Esophagus squamous epithelium (tissue), 5 donors: ENCODE measurements at regions not wholly inside any gene's neighbourhood (a gene's known extent, or its start where the extent isn't known, plus 50 kb on each side); places are given as distances from the start of the nearest gene placed in this dataset.

Source experiments
- DNase-seq: peaks from one replicate; lab custom pipeline; 2025; lab: John Stamatoyannopoulos, UW
- H3K27ac ChIP-seq, 4 donors: fragments of 200-600 bp; sonication (generic); one replicate each; pipeline ENCODE4 v1.5.1; 2016 to 2019; ENCODE audit warnings: mild to moderate bottlenecking in 1 of 4
- H3K27me3 ChIP-seq, 4 donors: fragments of 200-600 bp; sonication (generic); 1 replicate in 3 of 4; 2 replicates in 1 of 4; pipeline versions ENCODE4 v1.5.1 to v1.6.0; 2017 to 2021; ENCODE audit warnings: antibody characterized with exemption in 1 of 4
- H3K36me3 ChIP-seq, 3 donors: fragments of 200-600 bp; sonication (generic); one replicate each; pipeline ENCODE4 v1.5.1; 2016 to 2019
- H3K4me1 ChIP-seq, 3 donors: fragments of 200-600 bp; sonication (generic); one replicate each; pipeline ENCODE4 v1.5.1; 2017 to 2019
- H3K4me3 ChIP-seq, 4 donors: fragments of 200-600 bp; sonication (generic); 1 replicate in 3 of 4; 2 replicates in 1 of 4; pipeline ENCODE4 v1.5.1; 2016 to 2019; ENCODE audit warnings: mild to moderate bottlenecking in 2 of 4, moderate library complexity in 1 of 4
- H3K9me3 ChIP-seq, 3 donors: fragments of 200-600 bp; sonication (generic); one replicate each; pipeline ENCODE4 v1.5.1; 2016 to 2019
- POLR2A ChIP-seq, 4 donors: fragments of 450-650 bp; IDR thresholded peaks; one replicate each; pipeline ENCODE4 v1.6.1; 2017; ENCODE audit warnings: antibody characterized with exemption in 4 of 4, mild to moderate bottlenecking in 4 of 4, moderate library complexity in 3 of 4
- WGBS, 2 donors: methylation state at CpG; one replicate each; pipeline ENCODE4 v1.1.5; 2018; 5-methylcytosine and 5-hydroxymethylcytosine counted together
- intact Hi-C: fragments of 100-400 bp; cut with DNase I; formaldehyde crosslinking; loops from one replicate; pipeline ENCODE4 v1.15.0; 2022
- TF ChIP-seq, protein P1 (sequence below), 6 experiments: fragments of 450-650 bp in 4 of 6; fragments of 200-600 bp in 2 of 6; sonication (generic) in 2 of 6; IDR thresholded peaks; one replicate each; pipeline ENCODE4 v1.5.1; 2016 to 2019; ENCODE audit warnings: antibody characterized with exemption in 6 of 6, mild to moderate bottlenecking in 4 of 6, moderate library complexity in 4 of 6
- donor health status: DM: yes; HTN: yes; CAD: no.

DNA sequence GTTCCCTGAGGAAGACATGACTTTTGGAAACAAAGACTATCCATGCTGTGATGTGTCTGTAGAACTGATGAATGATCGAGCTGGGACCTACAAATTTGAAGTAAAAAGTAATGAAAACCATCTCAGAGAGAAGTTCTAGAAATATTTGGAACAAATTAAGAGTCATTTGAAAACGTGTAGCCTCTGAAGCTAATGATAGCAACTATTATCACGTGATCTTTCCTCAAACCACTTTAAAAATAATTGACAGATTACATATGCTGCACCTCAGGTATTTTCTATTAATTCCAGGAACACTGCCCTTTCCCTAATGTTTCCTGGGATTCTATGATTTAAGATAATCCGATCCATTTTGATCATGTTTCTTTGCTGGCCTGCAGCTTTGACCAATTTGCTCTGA, 990.3 kb downstream of the CDH8 start:
- WGBS, 2 donors = 39 to 42% methylated on average over 4 of the region's 4 CpGs
- intact Hi-C loops = no loop called here
- H3K36me3 ChIP-seq = no peaks in the 10 kb centered on the region
- no peak overlapping the region for H3K27ac ChIP-seq
- H3K9me3 ChIP-seq = peaks cover 0 to 5% (median 0%) of the 10 kb centered on the region in 3 donors
- no peaks in the 10 kb centered on the region for H3K4me1 ChIP-seq
- no peak overlapping the region for H3K4me3 ChIP-seq
- no peaks in the 10 kb centered on the region for H3K27me3 ChIP-seq
- DNase-seq = no peak
- TF ChIP-seq, protein P1, sequence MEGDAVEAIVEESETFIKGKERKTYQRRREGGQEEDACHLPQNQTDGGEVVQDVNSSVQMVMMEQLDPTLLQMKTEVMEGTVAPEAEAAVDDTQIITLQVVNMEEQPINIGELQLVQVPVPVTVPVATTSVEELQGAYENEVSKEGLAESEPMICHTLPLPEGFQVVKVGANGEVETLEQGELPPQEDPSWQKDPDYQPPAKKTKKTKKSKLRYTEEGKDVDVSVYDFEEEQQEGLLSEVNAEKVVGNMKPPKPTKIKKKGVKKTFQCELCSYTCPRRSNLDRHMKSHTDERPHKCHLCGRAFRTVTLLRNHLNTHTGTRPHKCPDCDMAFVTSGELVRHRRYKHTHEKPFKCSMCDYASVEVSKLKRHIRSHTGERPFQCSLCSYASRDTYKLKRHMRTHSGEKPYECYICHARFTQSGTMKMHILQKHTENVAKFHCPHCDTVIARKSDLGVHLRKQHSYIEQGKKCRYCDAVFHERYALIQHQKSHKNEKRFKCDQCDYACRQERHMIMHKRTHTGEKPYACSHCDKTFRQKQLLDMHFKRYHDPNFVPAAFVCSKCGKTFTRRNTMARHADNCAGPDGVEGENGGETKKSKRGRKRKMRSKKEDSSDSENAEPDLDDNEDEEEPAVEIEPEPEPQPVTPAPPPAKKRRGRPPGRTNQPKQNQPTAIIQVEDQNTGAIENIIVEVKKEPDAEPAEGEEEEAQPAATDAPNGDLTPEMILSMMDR (IDR thresholded peaks at IDR 0.05) = no peak

GRCh38 chr16:61042737-61043136, 993.5 kb downstream of the CDH8 start:
- WGBS, 2 donors = 28 to 30% methylated on average over 3 of the region's 3 CpGs
- no peaks in the 10 kb centered on the region for H3K4me1 ChIP-seq
- intact Hi-C loops = no loop called here

DNA sequence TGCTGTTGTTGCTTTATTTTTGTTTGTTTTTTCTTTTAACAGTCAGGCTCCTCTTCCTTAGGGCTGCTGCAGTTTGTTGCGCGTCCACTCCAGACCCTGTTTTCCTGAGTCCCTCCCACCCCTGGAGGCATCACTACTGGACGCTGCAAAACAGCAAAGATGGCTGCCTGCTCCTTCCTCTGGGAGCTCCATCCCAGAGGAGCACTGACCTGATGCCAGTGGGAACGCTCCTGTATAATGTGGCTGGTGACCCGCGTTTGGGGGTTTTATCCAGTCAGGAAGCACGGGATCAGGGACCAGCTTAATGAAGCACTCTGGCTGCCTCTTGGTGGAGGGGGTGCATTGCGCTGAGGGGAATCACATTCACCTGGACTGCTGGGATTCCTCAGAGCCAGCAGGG, 1005.6 kb downstream of the CDH8 start:
- DNase-seq = no peak
- H3K9me3 ChIP-seq = peaks cover 0 to 11% (median 0%) of the 10 kb centered on the region in 3 donors
- no peaks in the 10 kb centered on the region for H3K36me3 ChIP-seq
- no peak overlapping the region for H3K27ac ChIP-seq
- no peaks in the 10 kb centered on the region for H3K4me1 ChIP-seq
- WGBS, 2 donors = 95% methylated on average over 2 of the region's 8 CpGs; no CpG with 5 or more reads in 1 of the 2 donors
- TF ChIP-seq, protein P1 (IDR thresholded peaks at IDR 0.05) = no peak
- TF ChIP-seq POLR2A (IDR thresholded peaks at IDR 0.05) = no peak
- intact Hi-C loops = no loop called here
- H3K4me3 ChIP-seq = no peak overlapping the region
- no peaks in the 10 kb centered on the region for H3K27me3 ChIP-seq

More at GRCh38 chr16:61042737-61043136, 993.5 kb downstream of the CDH8 start:
- H3K27ac ChIP-seq = no peak overlapping the region
- H3K27me3 ChIP-seq = no peaks in the 10 kb centered on the region
- no peak overlapping the region for H3K4me3 ChIP-seq
- no peak for TF ChIP-seq POLR2A (IDR thresholded peaks at IDR 0.05)
- TF ChIP-seq, protein P1 (IDR thresholded peaks at IDR 0.05) = no peak
- no peaks in the 10 kb centered on the region for H3K36me3 ChIP-seq
- H3K9me3 ChIP-seq = no peaks in the 10 kb centered on the region
- DNase-seq = no peak

DNA sequence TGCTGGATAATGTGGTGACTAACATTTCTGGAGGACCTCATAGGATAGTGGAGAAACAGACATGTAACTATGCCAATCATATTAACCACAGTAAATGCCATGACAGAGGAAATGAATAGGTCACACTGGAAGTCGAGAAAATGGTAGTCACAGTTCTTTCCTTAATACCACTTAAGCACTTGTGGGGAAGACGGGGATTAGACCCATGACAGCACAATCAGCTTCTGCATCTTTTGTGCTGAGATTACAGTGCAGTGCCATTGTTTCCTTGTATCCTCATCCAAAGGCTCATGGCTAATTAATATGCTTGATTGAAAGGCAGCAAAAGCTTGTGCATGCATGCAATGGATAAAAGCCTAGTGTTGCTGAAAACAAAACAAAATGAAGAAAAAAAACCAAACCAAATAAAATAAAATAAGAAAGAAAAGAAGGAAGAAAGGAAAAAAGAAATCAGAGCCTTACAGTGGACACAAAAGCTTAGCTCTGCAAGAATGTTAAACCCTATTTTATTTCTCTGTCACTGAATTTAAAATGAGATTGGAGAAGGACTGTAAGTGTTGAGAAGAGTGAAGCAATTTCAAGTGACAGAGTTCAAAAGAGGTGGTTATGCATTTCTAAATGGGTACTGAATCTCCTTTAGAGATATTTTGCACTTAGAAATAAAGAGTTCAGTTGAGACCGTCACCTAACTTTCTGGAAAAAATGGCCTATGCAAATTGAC, 1011.9 kb downstream of the CDH8 start:
- Histone ChIP-seq H3K4me3 (no peak overlapping the region), H3K9me3 (no peaks in the 10 kb centered on the region), H3K4me1 (no peaks in the 10 kb centered on the region), H3K36me3 (no peaks in the 10 kb centered on the region), H3K27ac (no peak overlapping the region), H3K27me3 (no peaks in the 10 kb centered on the region)
- TF ChIP-seq, protein P1 (IDR thresholded peaks at IDR 0.05) = no peak
- TF ChIP-seq POLR2A (IDR thresholded peaks at IDR 0.05) = no peak
- intact Hi-C loops = no loop called here
- DNase-seq = no peak
- WGBS, 2 donors = 44 to 54% methylated on average over 3 of the region's 3 CpGs

GRCh38 chr16:61014869-61015268, 1021.4 kb downstream of the CDH8 start:
- Histone ChIP-seq H3K36me3 (no peaks in the 10 kb centered on the region), H3K27me3 (no peaks in the 10 kb centered on the region), H3K27ac (no peak overlapping the region), H3K4me3 (no peak overlapping the region), H3K4me1 (no peaks in the 10 kb centered on the region), H3K9me3 (peaks cover 0 to 6% (median 0%) of the 10 kb centered on the region in 3 donors)
- DNase-seq = no peak
- no peak for TF ChIP-seq POLR2A (IDR thresholded peaks at IDR 0.05)
- TF ChIP-seq, protein P1 (IDR thresholded peaks at IDR 0.05) = no peak
- intact Hi-C loops = no loop called here
- WGBS, 2 donors = 63 to 100% methylated on average over 1 to 4 of the region's 6 CpGs
